Activated B cell treated with CpG ODN at 0.5 μM for 24 hours (primary cell): ENCODE measurements at regions not wholly inside any gene's neighbourhood (a gene's known extent, or its start where the extent isn't known, plus 50 kb on each side); places are given as distances from the start of the nearest gene placed in this dataset.

Source experiments
- ATAC-seq: fragments of 200-7000 bp; cut with Tn5 transposase; one replicate; pipeline ENCODE4 v1.10.0; 2021; ENCODE audit warnings: low read depth, mild to moderate bottlenecking, moderate library complexity
- CTCF ChIA-PET: fragments of 350-600 bp; sonication (Branson Sonifier 250); formaldehyde crosslinking; loops from one replicate; lab custom pipeline; 2021; ENCODE audit warnings: antibody characterized with exemption; lab: Charles Lee
- POLR2A ChIA-PET: fragments of 350-600 bp; sonication (Branson Sonifier 250); formaldehyde crosslinking; loops from one replicate; lab custom pipeline; 2021; ENCODE audit warnings: antibody characterized with exemption; lab: Charles Lee
- DNase-seq: peaks from one replicate; pipeline ENCODE4 v3.0.0; 2022
- H3K27ac Mint-ChIP-seq: one replicate; pipeline ENCODE4 v1.8.0; 2020; ENCODE audit warnings: mixed read lengths
- H3K27me3 Mint-ChIP-seq: one replicate; pipeline ENCODE4 v1.8.0; 2021; ENCODE audit warnings: mixed read lengths
- H3K36me3 Mint-ChIP-seq: one replicate; pipeline ENCODE4 v1.8.0; 2021; ENCODE audit warnings: low read depth, mixed read lengths
- H3K4me1 Mint-ChIP-seq: one replicate; pipeline ENCODE4 v1.8.0; 2021; ENCODE audit warnings: mixed read lengths
- H3K4me3 Mint-ChIP-seq: one replicate; pipeline ENCODE4 v1.8.0; 2020; ENCODE audit warnings: mild to moderate bottlenecking, mixed read lengths
- H3K9me3 Mint-ChIP-seq: one replicate; pipeline ENCODE4 v1.8.0; 2020; ENCODE audit warnings: mixed read lengths
- intact Hi-C: fragments of 100-400 bp; cut with micrococcal nuclease; formaldehyde crosslinking; loops from one replicate; pipeline ENCODE4 v1.15.1; 2024
- TF ChIP-seq, protein P1 (sequence below): fragments of 200-600 bp; IDR thresholded peaks from one replicate; pipeline ENCODE4 v1.8.0; 2022; ENCODE audit warnings: antibody characterized with exemption, mild to moderate bottlenecking

DNA sequence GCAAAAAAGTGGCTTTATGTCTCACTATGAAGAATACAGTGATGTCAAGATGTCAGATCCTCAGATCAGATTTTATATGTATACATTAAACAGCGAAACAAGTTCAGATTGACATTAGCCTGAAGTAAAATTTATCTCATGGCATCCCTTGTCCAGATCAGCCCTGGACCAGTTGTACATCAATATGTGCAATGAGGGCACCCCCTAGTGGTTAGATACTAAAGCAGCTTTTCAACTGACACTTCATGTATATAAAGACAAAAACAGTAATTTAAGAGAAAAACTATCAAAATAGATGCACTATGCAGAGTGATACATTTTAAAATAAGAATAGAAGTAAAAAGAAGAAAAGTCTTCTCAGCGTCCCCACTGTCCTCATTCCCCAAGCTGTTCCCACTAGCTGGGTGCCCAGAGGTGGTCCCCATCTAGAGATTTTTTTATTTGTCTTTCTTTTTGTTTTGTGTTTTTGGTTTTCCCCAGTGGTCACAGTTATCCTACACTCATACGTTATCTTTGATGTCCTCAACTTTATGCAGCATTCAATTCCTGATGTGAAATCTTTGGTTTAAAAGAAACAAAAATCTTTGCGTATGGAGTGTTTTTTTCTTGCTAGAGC, 2193.4 kb upstream of the RAG2 start:
- Mint-ChIP-seq H3K4me1 (no peaks in the 10 kb centered on the region), H3K36me3 (no peaks in the 10 kb centered on the region), H3K9me3 (no peaks in the 10 kb centered on the region), H3K4me3 (no peak overlapping the region), H3K27me3 (no peaks in the 10 kb centered on the region), H3K27ac (no peak overlapping the region)
- DNase-seq (no peak), ATAC-seq (no peak)
- TF ChIP-seq, protein P1, sequence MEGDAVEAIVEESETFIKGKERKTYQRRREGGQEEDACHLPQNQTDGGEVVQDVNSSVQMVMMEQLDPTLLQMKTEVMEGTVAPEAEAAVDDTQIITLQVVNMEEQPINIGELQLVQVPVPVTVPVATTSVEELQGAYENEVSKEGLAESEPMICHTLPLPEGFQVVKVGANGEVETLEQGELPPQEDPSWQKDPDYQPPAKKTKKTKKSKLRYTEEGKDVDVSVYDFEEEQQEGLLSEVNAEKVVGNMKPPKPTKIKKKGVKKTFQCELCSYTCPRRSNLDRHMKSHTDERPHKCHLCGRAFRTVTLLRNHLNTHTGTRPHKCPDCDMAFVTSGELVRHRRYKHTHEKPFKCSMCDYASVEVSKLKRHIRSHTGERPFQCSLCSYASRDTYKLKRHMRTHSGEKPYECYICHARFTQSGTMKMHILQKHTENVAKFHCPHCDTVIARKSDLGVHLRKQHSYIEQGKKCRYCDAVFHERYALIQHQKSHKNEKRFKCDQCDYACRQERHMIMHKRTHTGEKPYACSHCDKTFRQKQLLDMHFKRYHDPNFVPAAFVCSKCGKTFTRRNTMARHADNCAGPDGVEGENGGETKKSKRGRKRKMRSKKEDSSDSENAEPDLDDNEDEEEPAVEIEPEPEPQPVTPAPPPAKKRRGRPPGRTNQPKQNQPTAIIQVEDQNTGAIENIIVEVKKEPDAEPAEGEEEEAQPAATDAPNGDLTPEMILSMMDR = no peak
- CTCF ChIA-PET = interaction anchor here (0.6 kb wide), 2 partner anchors 108 to 276 kb away, joined by 3 read pairs; no protein-coding TSS in a partner anchor
- POLR2A ChIA-PET = no interaction called here
- intact Hi-C loops = no loop called here

DNA sequence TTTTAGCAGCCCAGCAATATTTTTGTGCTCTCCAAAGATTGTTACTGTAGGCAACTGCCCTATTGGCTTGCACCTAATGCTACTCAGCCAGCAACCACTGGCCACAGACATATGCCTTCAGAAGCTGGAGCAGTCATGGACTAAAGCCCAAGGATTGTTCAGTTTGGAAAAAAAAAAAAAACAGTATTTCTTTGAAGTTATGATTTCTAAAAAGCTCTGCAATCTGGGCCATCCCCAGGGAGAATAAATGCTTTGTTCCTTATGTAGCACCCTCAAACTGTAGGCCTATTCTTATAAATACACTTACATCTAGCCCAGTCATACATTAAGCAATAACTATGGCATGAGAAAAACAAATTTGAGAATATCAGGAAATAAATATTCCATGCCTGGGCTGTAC, 2190.5 kb upstream of the RAG2 start:
- H3K36me3 Mint-ChIP-seq = no peaks in the 10 kb centered on the region
- no peaks in the 10 kb centered on the region for H3K4me1 Mint-ChIP-seq
- no peaks in the 10 kb centered on the region for H3K9me3 Mint-ChIP-seq
- CTCF ChIA-PET = no interaction called here
- H3K27ac Mint-ChIP-seq = no peak overlapping the region
- POLR2A ChIA-PET = no interaction called here
- ATAC-seq = no peak
- TF ChIP-seq, protein P1 = no peak
- no peaks in the 10 kb centered on the region for H3K27me3 Mint-ChIP-seq
- DNase-seq = no peak
- no peak overlapping the region for H3K4me3 Mint-ChIP-seq
- intact Hi-C loops = no loop called here

DNA sequence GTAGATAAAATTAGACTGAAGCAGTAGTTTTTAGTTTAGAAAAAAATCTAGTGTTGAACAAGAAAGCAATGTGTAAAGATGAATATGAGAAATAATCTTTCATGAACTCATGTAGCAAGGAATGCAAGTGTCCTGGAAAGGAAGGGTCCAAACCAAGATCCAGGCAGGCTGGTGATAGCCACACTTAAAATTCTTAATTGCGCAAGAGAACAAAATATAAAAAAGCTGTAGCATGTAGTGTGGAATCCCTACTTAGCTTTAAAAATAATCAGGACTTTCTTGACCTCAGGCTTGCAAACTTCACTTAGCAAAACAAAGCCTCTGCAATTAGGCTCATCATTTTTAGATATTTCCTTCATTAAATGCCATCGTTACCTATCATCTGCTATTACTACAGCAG, 2186.1 kb upstream of the RAG2 start:
- no peak overlapping the region for H3K4me3 Mint-ChIP-seq
- TF ChIP-seq, protein P1 = no peak
- no peaks in the 10 kb centered on the region for H3K27me3 Mint-ChIP-seq
- ChIA-PET CTCF (no interaction called here), POLR2A (no interaction called here)
- H3K4me1 Mint-ChIP-seq = no peaks in the 10 kb centered on the region
- intact Hi-C loops = no loop called here
- ATAC-seq (no peak), DNase-seq (no peak)
- no peaks in the 10 kb centered on the region for H3K36me3 Mint-ChIP-seq
- H3K27ac Mint-ChIP-seq = no peak overlapping the region
- peaks cover 5% of the 10 kb centered on the region for H3K9me3 Mint-ChIP-seq

DNA sequence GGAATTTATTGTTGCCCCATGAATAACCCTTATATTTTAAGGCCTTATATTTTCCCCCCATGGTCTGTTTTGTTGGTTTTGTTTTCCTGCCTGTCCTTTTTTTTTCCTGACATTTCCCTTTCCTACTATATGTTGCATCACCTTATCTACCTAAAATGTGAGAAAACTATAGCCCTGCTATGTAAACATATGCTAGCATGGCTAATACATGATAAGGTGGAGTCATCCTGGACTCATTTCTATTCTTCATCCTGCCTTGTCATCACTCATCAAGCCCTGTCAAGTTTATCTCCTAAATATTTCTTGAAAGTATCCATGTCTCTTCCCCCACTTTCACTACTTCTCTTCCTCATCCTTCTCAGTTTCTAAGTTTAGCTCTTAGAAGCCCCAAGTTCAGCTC, 2168.8 kb upstream of the RAG2 start:
- POLR2A ChIA-PET = no interaction called here
- no peaks in the 10 kb centered on the region for H3K27me3 Mint-ChIP-seq
- DNase-seq (no peak), ATAC-seq (no peak)
- TF ChIP-seq, protein P1 = no peak
- intact Hi-C loops = no loop called here
- H3K36me3 Mint-ChIP-seq = no peaks in the 10 kb centered on the region
- no peak overlapping the region for H3K27ac Mint-ChIP-seq
- H3K4me1 Mint-ChIP-seq = no peaks in the 10 kb centered on the region
- CTCF ChIA-PET = no interaction called here
- peaks cover 11% of the 10 kb centered on the region for H3K9me3 Mint-ChIP-seq
- H3K4me3 Mint-ChIP-seq = no peak overlapping the region

DNA sequence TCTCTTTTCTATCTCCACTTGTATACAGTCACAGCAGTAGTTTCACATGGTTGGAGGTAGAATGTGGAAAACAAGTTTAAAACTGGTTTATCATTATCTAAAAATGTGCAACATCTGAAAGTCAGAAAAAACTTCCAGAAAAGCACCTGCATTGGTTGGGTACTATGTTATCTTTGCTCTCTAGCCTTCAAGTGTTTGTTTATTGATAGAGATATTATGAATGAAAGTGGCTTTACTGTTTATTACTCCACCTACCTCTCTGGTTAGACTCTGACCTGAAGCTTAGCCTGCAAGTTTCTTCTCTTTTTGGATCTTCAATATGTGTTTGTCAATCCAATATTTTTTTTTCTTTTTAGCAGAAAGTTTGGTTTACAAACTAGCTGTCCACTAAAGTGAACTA, 2161.4 kb upstream of the RAG2 start:
- POLR2A ChIA-PET = no interaction called here
- H3K4me3 Mint-ChIP-seq = no peak overlapping the region
- H3K4me1 Mint-ChIP-seq = no peaks in the 10 kb centered on the region
- intact Hi-C loops = no loop called here
- ATAC-seq (no peak), DNase-seq (no peak)
- TF ChIP-seq, protein P1 = no peak
- CTCF ChIA-PET = no interaction called here
- H3K9me3 Mint-ChIP-seq = peaks cover 5% of the 10 kb centered on the region
- H3K27ac Mint-ChIP-seq = no peak overlapping the region
- no peaks in the 10 kb centered on the region for H3K27me3 Mint-ChIP-seq
- H3K36me3 Mint-ChIP-seq = no peaks in the 10 kb centered on the region
